ENCODE measurements at regions not wholly inside any gene's neighbourhood (a gene's known extent, or its start where the extent isn't known, plus 50 kb on each side); places are given as distances from the start of the nearest gene placed in this dataset.
A peak's percentile ranks its signal among the peaks of the same experiment; 100 is the strongest.

GRCh38 chr5:2863133-2863532 lies 111.7 kb upstream of the IRX2 start:
- no peak for TF ChIP-seq EZH2 (IDR thresholded peaks at IDR 0.05; ENCODE audit: borderline replicate concordance, low read depth, low read length, severe bottlenecking)
- TF ChIP-seq CTCF (IDR thresholded peaks at IDR 0.05; ENCODE audit: borderline replicate concordance, extremely low read depth, low read length, poor library complexity, severe bottlenecking) = peak; percentile 17

Data from DND-41 (cell line).